Prostate gland (tissue), 2 donors: ENCODE measurements at regions not wholly inside any gene's neighbourhood (a gene's known extent, or its start where the extent isn't known, plus 50 kb on each side); places are given as distances from the start of the nearest gene placed in this dataset.

Experiments used
- CTCF ChIP-seq, 4 experiments: fragments of 200-600 bp in 2 of 4; fragments of 450-650 bp in 2 of 4; sonication (generic) in 2 of 4; IDR thresholded peaks; 1 replicate in 3 of 4; 2 replicates in 1 of 4; pipeline ENCODE4 v1.5.1; 2016 to 2019; ENCODE audit warnings: antibody characterized with exemption in 4 of 4, mild to moderate bottlenecking in 2 of 4, moderate library complexity in 2 of 4
- POLR2A ChIP-seq: fragments of 450-650 bp; IDR thresholded peaks from one replicate; pipeline ENCODE4 v1.6.1; 2016; ENCODE audit warnings: antibody characterized with exemption, mild to moderate bottlenecking
- POLR2AphosphoS5 ChIP-seq: sonication (generic); formaldehyde crosslinking; IDR thresholded peaks from one replicate; pipeline ENCODE4 v1.6.1; 2017; ENCODE audit warnings: antibody characterized with exemption

- TF ChIP-seq CTCF (IDR thresholded peaks at IDR 0.05) (no peak), POLR2AphosphoS5 (no peak), POLR2A (no peak)
Observed at GRCh38 chr4:19155568-19155967, 1096.1 kb upstream of the SLIT2 start.
